Mesothelial cell of epicardium (in vitro differentiated cells): ENCODE measurements at regions not wholly inside any gene's neighbourhood (a gene's known extent, or its start where the extent isn't known, plus 50 kb on each side); places are given as distances from the start of the nearest gene placed in this dataset.

Experiments
- DNase-seq, 2 experiments: peaks; one replicate each; pipeline ENCODE4 v3.0.0; 2021; ENCODE audit warnings: low spot score in 2 of 2; ENCODE audit not compliant: unreplicated experiment in 2 of 2
- H3K27ac Mint-ChIP-seq: 2 replicates; pipeline ENCODE4 v1.8.0; 2021; ENCODE audit warnings: mixed read lengths
- H3K27me3 Mint-ChIP-seq: 2 replicates; pipeline ENCODE4 v1.8.0; 2021; ENCODE audit warnings: low read depth, mixed read lengths
- H3K36me3 Mint-ChIP-seq: 2 replicates; pipeline ENCODE4 v1.8.0; 2021; ENCODE audit warnings: mixed read lengths
- H3K4me1 Mint-ChIP-seq: 2 replicates; pipeline ENCODE4 v1.8.0; 2021; ENCODE audit warnings: mixed read lengths
- H3K4me3 Mint-ChIP-seq: 2 replicates; pipeline ENCODE4 v1.8.0; 2021; ENCODE audit warnings: mild to moderate bottlenecking, moderate library complexity, mixed read lengths
- H3K9me3 Mint-ChIP-seq: 2 replicates; pipeline ENCODE4 v1.8.0; 2021; ENCODE audit warnings: mixed read lengths
- CTCF ChIP-seq: fragments of 200-600 bp; sonication (generic); IDR thresholded peaks from one replicate; pipeline ENCODE4 v1.5.0; 2021; ENCODE audit warnings: antibody characterized with exemption; ENCODE audit not compliant: unreplicated experiment

- DNase-seq, result no peak
- no peaks in the 10 kb centered on the region for H3K36me3 Mint-ChIP-seq
- H3K4me3 Mint-ChIP-seq, result no peak overlapping the region
- H3K9me3 Mint-ChIP-seq, result peaks cover 7% of the 10 kb centered on the region
- H3K27me3 Mint-ChIP-seq, result no peaks in the 10 kb centered on the region
- TF ChIP-seq CTCF, result no peak
- H3K27ac Mint-ChIP-seq, result no peak overlapping the region
- no peaks in the 10 kb centered on the region for H3K4me1 Mint-ChIP-seq
Measured at GRCh38 chrX:34770511-34770910, 113.4 kb upstream of the TMEM47 start.

- no peak for DNase-seq
- Mint-ChIP-seq H3K4me3 (no peak overlapping the region), H3K4me1 (no peaks in the 10 kb centered on the region), H3K9me3 (no peaks in the 10 kb centered on the region), H3K27ac (no peak overlapping the region), H3K27me3 (no peaks in the 10 kb centered on the region), H3K36me3 (no peaks in the 10 kb centered on the region)
- TF ChIP-seq CTCF, result no peak
Measured at GRCh38 chrX:34778916-34779315, 121.8 kb upstream of the TMEM47 start.

- H3K4me1 Mint-ChIP-seq, result no peaks in the 10 kb centered on the region
- peaks cover 41% of the 10 kb centered on the region for H3K9me3 Mint-ChIP-seq
- no peak for DNase-seq
- H3K27me3 Mint-ChIP-seq, result no peaks in the 10 kb centered on the region
- H3K27ac Mint-ChIP-seq, result no peak overlapping the region
- no peak for TF ChIP-seq CTCF
- no peaks in the 10 kb centered on the region for H3K36me3 Mint-ChIP-seq
- H3K4me3 Mint-ChIP-seq, result no peak overlapping the region
Measured at GRCh38 chrX:34790026-34790425, 132.9 kb upstream of the TMEM47 start.

GRCh38 chrX:34805951-34806350, 136.6 kb upstream of the FAM47B start:
- Mint-ChIP-seq H3K9me3 (peaks cover 39% of the 10 kb centered on the region), H3K27ac (no peak overlapping the region), H3K27me3 (no peaks in the 10 kb centered on the region)

GRCh38 chrX:34809096-34809495, 133.5 kb upstream of the FAM47B start:
- no peak overlapping the region for H3K27ac Mint-ChIP-seq
- TF ChIP-seq CTCF, result no peak
- H3K4me3 Mint-ChIP-seq, result no peak overlapping the region
- H3K36me3 Mint-ChIP-seq, result no peaks in the 10 kb centered on the region
- H3K27me3 Mint-ChIP-seq, result no peaks in the 10 kb centered on the region
- no peak for DNase-seq
- H3K9me3 Mint-ChIP-seq, result peaks cover 15% of the 10 kb centered on the region
- no peaks in the 10 kb centered on the region for H3K4me1 Mint-ChIP-seq

More at GRCh38 chrX:34805951-34806350, 136.6 kb upstream of the FAM47B start:
- H3K4me1 Mint-ChIP-seq, result no peaks in the 10 kb centered on the region
- no peaks in the 10 kb centered on the region for H3K36me3 Mint-ChIP-seq
- no peak for TF ChIP-seq CTCF
- no peak overlapping the region for H3K4me3 Mint-ChIP-seq
- DNase-seq, result no peak

- H3K27ac Mint-ChIP-seq, result no peak overlapping the region
- H3K36me3 Mint-ChIP-seq, result no peaks in the 10 kb centered on the region
- no peaks in the 10 kb centered on the region for H3K27me3 Mint-ChIP-seq
- DNase-seq, result no peak
- no peak for TF ChIP-seq CTCF
- H3K9me3 Mint-ChIP-seq, result peaks cover 5% of the 10 kb centered on the region
- no peak overlapping the region for H3K4me3 Mint-ChIP-seq
- H3K4me1 Mint-ChIP-seq, result no peaks in the 10 kb centered on the region
Measured at GRCh38 chrX:34810364-34810763, 132.2 kb upstream of the FAM47B start.
